Mucosa of rectum (tissue), 2 donors: ENCODE measurements at regions not wholly inside any gene's neighbourhood (a gene's known extent, or its start where the extent isn't known, plus 50 kb on each side); places are given as distances from the start of the nearest gene placed in this dataset.

Experiments
- H3K27ac ChIP-seq, 2 donors: one replicate each; pipeline ENCODE4 v1.7.0; 2013; ENCODE audit warnings: inconsistent platforms in 2 of 2, low read depth in 2 of 2, low read length in 2 of 2
- H3K27me3 ChIP-seq, 2 donors: one replicate each; pipeline ENCODE4 v1.7.0; 2013; ENCODE audit warnings: low read length in 2 of 2; ENCODE audit not compliant: control insufficient read depth in 2 of 2, insufficient read depth in 2 of 2
- H3K36me3 ChIP-seq, 2 donors: one replicate each; pipeline ENCODE4 v1.7.0; 2013; ENCODE audit warnings: low read length in 2 of 2; ENCODE audit not compliant: control insufficient read depth in 2 of 2, insufficient read depth in 2 of 2
- H3K4me1 ChIP-seq, 2 donors: one replicate each; pipeline ENCODE4 v1.7.0; 2013; ENCODE audit warnings: low read length in 2 of 2, mild to moderate bottlenecking in 1 of 2; ENCODE audit not compliant: control insufficient read depth in 2 of 2, insufficient read depth in 2 of 2
- H3K4me3 ChIP-seq, 2 donors: one replicate each; pipeline ENCODE4 v1.7.0; 2013; ENCODE audit warnings: low read length in 2 of 2
- H3K9ac ChIP-seq, 2 donors: one replicate each; pipeline ENCODE4 v1.7.0; 2013; ENCODE audit warnings: low read length in 2 of 2, low read depth in 1 of 2, mild to moderate bottlenecking in 1 of 2
- H3K9me3 ChIP-seq, 2 donors: one replicate each; pipeline ENCODE4 v1.7.0; 2013; ENCODE audit warnings: low read length in 2 of 2; ENCODE audit not compliant: control insufficient read depth in 2 of 2
- donor health status: healthy.
- donor health status: Normal muscosa, but diverticular disease.

DNA sequence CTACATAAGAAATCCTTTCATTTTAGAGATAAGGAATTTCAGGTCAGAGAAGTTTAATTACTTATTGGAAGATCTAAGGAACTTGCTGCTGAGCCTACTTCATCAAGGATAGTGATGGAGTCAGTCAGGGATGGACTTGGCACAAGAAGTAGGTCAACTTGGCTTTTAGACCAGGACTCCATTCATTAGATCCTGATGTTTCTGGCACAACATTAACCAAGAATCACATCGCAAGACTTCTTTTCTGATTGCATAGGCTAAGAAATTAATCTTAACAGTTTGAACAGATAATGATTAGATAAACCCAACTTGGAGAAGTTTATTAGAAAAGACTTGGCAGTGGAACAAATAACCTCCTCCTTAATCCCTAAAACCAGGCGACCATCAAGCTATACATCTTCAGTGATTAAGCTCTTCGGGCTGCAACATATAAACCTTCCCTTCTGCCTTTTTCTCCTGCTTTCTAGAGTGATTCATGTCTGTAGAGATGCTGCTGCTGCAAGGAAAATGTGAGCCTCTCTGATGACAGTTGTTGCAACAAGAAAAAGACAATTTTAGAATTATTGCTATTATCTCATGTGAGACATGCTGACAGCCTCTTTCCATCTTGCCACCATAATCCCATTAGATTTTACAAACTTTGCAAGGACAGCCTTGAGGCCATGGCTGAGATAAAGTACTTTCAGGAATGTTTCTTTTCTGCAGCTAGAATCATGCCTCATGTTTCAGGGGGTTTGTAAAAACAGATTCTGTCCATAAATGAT, 207.9 kb upstream of the SLC27A6 start:
- Histone ChIP-seq H3K9ac (no peak overlapping the region), H3K4me3 (no peak overlapping the region), H3K36me3 (no peaks in the 10 kb centered on the region), H3K27ac (no peak overlapping the region), H3K9me3 (no peaks in the 10 kb centered on the region), H3K4me1 (no peaks in the 10 kb centered on the region), H3K27me3 (no peaks in the 10 kb centered on the region)

GRCh38 chr5:128762661-128763306, 202.5 kb upstream of the SLC27A6 start:
- Histone ChIP-seq H3K36me3 (no peaks in the 10 kb centered on the region), H3K27ac (no peak overlapping the region), H3K9me3 (no peaks in the 10 kb centered on the region), H3K9ac (no peak overlapping the region), H3K4me1 (no peaks in the 10 kb centered on the region), H3K27me3 (no peaks in the 10 kb centered on the region), H3K4me3 (no peak overlapping the region)

- H3K9ac ChIP-seq: no peak overlapping the region
- H3K4me3 ChIP-seq: no peak overlapping the region
- no peaks in the 10 kb centered on the region for H3K4me1 ChIP-seq
- H3K27ac ChIP-seq: no peak overlapping the region
- no peaks in the 10 kb centered on the region for H3K27me3 ChIP-seq
- H3K9me3 ChIP-seq: no peaks in the 10 kb centered on the region
- no peaks in the 10 kb centered on the region for H3K36me3 ChIP-seq
Observed at GRCh38 chr5:128763321-128763720, 202.0 kb upstream of the SLC27A6 start.

DNA sequence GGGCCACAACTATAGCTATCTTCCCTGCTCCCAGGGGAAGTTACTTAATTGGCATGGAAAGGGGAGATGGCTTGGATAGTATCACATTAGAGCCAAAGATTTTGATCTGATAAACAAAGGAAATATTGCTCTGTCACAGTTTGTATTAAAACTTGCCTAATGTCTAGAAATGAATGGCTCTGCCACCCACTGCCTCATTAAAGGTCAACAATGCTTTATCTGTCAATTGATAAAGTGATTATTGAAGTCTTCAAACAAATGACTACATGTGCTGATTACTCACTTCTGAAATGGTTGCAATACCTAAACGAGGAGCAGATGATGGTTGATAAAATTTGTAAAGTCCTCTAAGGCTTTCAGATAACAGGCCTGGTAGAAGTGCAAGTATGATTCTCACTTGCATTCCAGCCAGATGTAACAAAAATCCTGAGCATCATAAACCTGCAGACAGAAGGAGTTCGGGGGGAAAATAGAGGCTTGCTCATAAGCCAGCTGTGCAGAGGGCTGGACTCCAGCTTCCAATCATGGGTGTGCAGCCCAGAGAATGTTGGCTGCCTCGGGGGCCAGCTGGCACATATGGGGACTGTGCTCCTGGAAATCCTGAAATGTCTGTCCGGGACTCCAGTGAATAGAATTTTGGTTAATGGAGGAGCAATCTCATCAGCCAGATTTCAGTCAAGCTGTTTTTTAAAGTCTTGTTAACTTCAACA, 200.5 kb upstream of the SLC27A6 start:
- Histone ChIP-seq H3K27me3 (no peaks in the 10 kb centered on the region), H3K4me3 (no peak overlapping the region), H3K27ac (no peak overlapping the region), H3K4me1 (no peaks in the 10 kb centered on the region), H3K36me3 (no peaks in the 10 kb centered on the region), H3K9ac (no peak overlapping the region), H3K9me3 (no peaks in the 10 kb centered on the region)

DNA sequence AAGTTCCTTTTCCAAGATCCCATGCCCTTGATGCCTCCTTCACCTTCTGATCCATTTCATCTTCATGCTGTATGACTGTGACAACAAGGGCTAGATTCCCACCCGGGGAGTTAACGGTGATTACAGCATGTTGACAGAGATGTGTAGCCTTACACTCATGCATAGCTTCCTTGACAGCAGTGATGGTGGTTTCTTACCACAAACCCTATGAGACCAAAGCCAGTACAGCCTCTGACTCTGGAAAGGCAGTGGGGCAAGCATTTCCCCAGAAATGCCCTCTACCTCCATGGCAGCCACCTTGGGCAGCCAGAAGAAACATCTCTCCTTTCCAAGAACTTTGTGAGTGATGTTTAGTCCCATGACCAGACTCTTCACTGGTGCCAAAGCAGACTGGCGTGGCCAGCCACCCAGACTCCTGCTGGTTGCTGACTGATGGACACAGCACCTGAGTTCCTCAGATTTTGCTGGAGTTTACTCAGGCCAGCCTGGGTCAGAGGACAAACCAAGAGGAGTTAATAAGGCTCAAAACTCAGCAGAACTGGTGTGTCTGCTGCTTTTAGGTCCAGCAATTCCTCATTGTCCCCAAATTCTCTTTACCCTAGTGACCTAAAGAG, 199.7 kb upstream of the SLC27A6 start:
- H3K9ac ChIP-seq: no peak overlapping the region
- no peaks in the 10 kb centered on the region for H3K4me1 ChIP-seq
- H3K27ac ChIP-seq: no peak overlapping the region
- no peak overlapping the region for H3K4me3 ChIP-seq
- H3K9me3 ChIP-seq: no peaks in the 10 kb centered on the region
- H3K27me3 ChIP-seq: no peaks in the 10 kb centered on the region
- no peaks in the 10 kb centered on the region for H3K36me3 ChIP-seq

GRCh38 chr5:128766406-128766805, 198.9 kb upstream of the SLC27A6 start:
- no peaks in the 10 kb centered on the region for H3K27me3 ChIP-seq
- no peak overlapping the region for H3K9ac ChIP-seq

DNA sequence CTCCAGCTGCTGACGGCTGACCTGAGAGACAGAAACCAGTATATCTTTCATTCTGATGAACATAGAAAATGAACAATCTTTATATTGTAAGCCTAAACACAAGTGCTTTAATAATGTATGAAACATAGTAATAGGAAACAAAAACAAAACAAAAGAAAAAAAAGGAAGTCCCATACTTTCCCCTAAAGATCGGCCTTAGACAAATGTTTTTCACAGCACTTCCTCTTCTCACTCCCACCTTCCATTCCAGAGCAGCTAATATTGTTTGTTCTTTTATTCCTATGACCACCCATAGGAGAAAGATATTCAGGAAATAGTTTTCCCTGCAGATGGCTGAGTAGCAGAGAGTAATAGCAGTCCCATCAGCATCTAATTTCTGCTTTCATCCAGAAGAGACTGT, 194.4 kb upstream of the SLC27A6 start:
- no peaks in the 10 kb centered on the region for H3K36me3 ChIP-seq
- H3K27me3 ChIP-seq: no peaks in the 10 kb centered on the region
- no peak overlapping the region for H3K27ac ChIP-seq
- H3K9me3 ChIP-seq: no peaks in the 10 kb centered on the region
- no peak overlapping the region for H3K9ac ChIP-seq
- H3K4me1 ChIP-seq: no peaks in the 10 kb centered on the region
- no peak overlapping the region for H3K4me3 ChIP-seq

More at GRCh38 chr5:128766406-128766805, 198.9 kb upstream of the SLC27A6 start:
- Histone ChIP-seq H3K9me3 (no peaks in the 10 kb centered on the region), H3K27ac (no peak overlapping the region), H3K36me3 (no peaks in the 10 kb centered on the region), H3K4me3 (no peak overlapping the region), H3K4me1 (no peaks in the 10 kb centered on the region)

GRCh38 chr5:128772356-128772755, 192.9 kb upstream of the SLC27A6 start:
- Histone ChIP-seq H3K9me3 (no peaks in the 10 kb centered on the region), H3K27me3 (no peaks in the 10 kb centered on the region), H3K9ac (no peak overlapping the region), H3K36me3 (no peaks in the 10 kb centered on the region), H3K4me3 (no peak overlapping the region), H3K4me1 (no peaks in the 10 kb centered on the region), H3K27ac (no peak overlapping the region)

- H3K36me3 ChIP-seq: no peaks in the 10 kb centered on the region
- no peak overlapping the region for H3K27ac ChIP-seq
Observed at GRCh38 chr5:128773378-128773777, 191.9 kb upstream of the SLC27A6 start.

GRCh38 chr5:128774605-128775004, 190.7 kb upstream of the SLC27A6 start:
- no peaks in the 10 kb centered on the region for H3K4me1 ChIP-seq
- H3K9ac ChIP-seq: no peak overlapping the region
- H3K27ac ChIP-seq: no peak overlapping the region
- H3K9me3 ChIP-seq: no peaks in the 10 kb centered on the region
- H3K4me3 ChIP-seq: no peak overlapping the region
- H3K27me3 ChIP-seq: no peaks in the 10 kb centered on the region
- H3K36me3 ChIP-seq: no peaks in the 10 kb centered on the region

More at GRCh38 chr5:128773378-128773777, 191.9 kb upstream of the SLC27A6 start:
- Histone ChIP-seq H3K9me3 (no peaks in the 10 kb centered on the region), H3K4me3 (no peak overlapping the region), H3K4me1 (no peaks in the 10 kb centered on the region), H3K9ac (no peak overlapping the region), H3K27me3 (no peaks in the 10 kb centered on the region)
